ENCODE measurements at regions not wholly inside any gene's neighbourhood (a gene's known extent, or its start where the extent isn't known, plus 50 kb on each side); places are given as distances from the start of the nearest gene placed in this dataset.

GRCh38 chr4:156328882-156329281 lies 375.2 kb upstream of the CTSO start:
- TF ChIP-seq ZNF274 (IDR thresholded peaks at IDR 0.05; ENCODE audit: low read depth, low read length) (no peak), EZH2phosphoT487 (IDR thresholded peaks at IDR 0.05; ENCODE audit: borderline replicate concordance) (no peak), CTCF (IDR thresholded peaks at IDR 0.05 in 2 of 3, conservative IDR thresholded peaks at IDR 0.05 in 1 of 3; ENCODE audit: borderline replicate concordance in 1 of 3, insufficient read depth in 1 of 3, low read depth in 2 of 3, low read length in 2 of 3) (no peak), CEBPB (IDR thresholded peaks at IDR 0.05; ENCODE audit: low read depth) (no peak), RAD21 (IDR thresholded peaks at IDR 0.05; ENCODE audit: low read depth) (no peak), POLR2A (IDR thresholded peaks at IDR 0.05; ENCODE audit: borderline replicate concordance, extremely low read depth, insufficient read depth, insufficient read length) (no peak), ZFX (IDR thresholded peaks at IDR 0.05) (no peak), EZH2 (IDR thresholded peaks at IDR 0.05) (no peak), FOSL1 (IDR thresholded peaks at IDR 0.05; ENCODE audit: low read depth) (no peak)

Measured in HCT116 (cell line).